Pons (tissue), 1 donor: ENCODE measurements at regions not wholly inside any gene's neighbourhood (a gene's known extent, or its start where the extent isn't known, plus 50 kb on each side); places are given as distances from the start of the nearest gene placed in this dataset.
"Not testable (repeated sequence)": the region's sequence is repeated elsewhere in the genome, so short reads cannot be mapped to it uniquely, and the experiment has no call there.

Experiments
- DNase-seq: peaks from one replicate; pipeline ENCODE4 v3.0.0-alpha.2; 2016; ENCODE audit warnings: low spot score

GRCh38 chr21:27893619-27894018, 926.7 kb upstream of the ADAMTS5 start:
- DNase-seq, result peak; percentile 15

- peak; percentile 17 for DNase-seq
Observed at GRCh38 chr21:27891495-27891894, 924.6 kb upstream of the ADAMTS5 start.

GRCh38 chr21:27887808-27888455, 921.0 kb upstream of the ADAMTS5 start:
- not testable (repeated sequence) for DNase-seq

- DNase-seq, result no peak
Observed at GRCh38 chr21:27885296-27885711, 918.4 kb upstream of the ADAMTS5 start.

GRCh38 chr21:27881331-27881730, 914.4 kb upstream of the ADAMTS5 start:
- not testable (repeated sequence) for DNase-seq

- DNase-seq, result not testable (repeated sequence)
Observed at GRCh38 chr21:27872411-27872810, 905.5 kb upstream of the ADAMTS5 start.

- not testable (repeated sequence) for DNase-seq
Observed at GRCh38 chr21:27870755-27871154, 903.9 kb upstream of the ADAMTS5 start.

- not testable (repeated sequence) for DNase-seq
Observed at GRCh38 chr21:27860314-27860955, 893.5 kb upstream of the ADAMTS5 start.

- not testable (repeated sequence) for DNase-seq
Observed at GRCh38 chr21:27858053-27858825, 891.4 kb upstream of the ADAMTS5 start.

GRCh38 chr21:27856988-27857387, 890.1 kb upstream of the ADAMTS5 start:
- DNase-seq, result not testable (repeated sequence)

- no peak for DNase-seq
Observed at GRCh38 chr21:27841084-27841672, 874.3 kb upstream of the ADAMTS5 start.

GRCh38 chr21:27840262-27840661, 873.4 kb upstream of the ADAMTS5 start:
- peak; percentile 12 for DNase-seq

- DNase-seq, result no peak
Observed at GRCh38 chr21:27839512-27840115, 872.7 kb upstream of the ADAMTS5 start.

- no peak for DNase-seq
Observed at GRCh38 chr21:27838573-27838972, 871.7 kb upstream of the ADAMTS5 start.

- no peak for DNase-seq
Observed at GRCh38 chr21:27837936-27838335, 871.0 kb upstream of the ADAMTS5 start.

- no peak for DNase-seq
Observed at GRCh38 chr21:27833298-27833697, 866.4 kb upstream of the ADAMTS5 start.

GRCh38 chr21:27831816-27832569, 865.1 kb upstream of the ADAMTS5 start:
- DNase-seq, result no peak

GRCh38 chr21:27831177-27831576, 864.3 kb upstream of the ADAMTS5 start:
- DNase-seq, result no peak

- DNase-seq, result no peak
Observed at GRCh38 chr21:27827972-27828371, 861.1 kb upstream of the ADAMTS5 start.

- no peak for DNase-seq
Observed at GRCh38 chr21:27825035-27825434, 858.1 kb upstream of the ADAMTS5 start.

GRCh38 chr21:27823652-27824201, 856.8 kb upstream of the ADAMTS5 start:
- no peak for DNase-seq
